ENCODE measurements at regions not wholly inside any gene's neighbourhood (a gene's known extent, or its start where the extent isn't known, plus 50 kb on each side); places are given as distances from the start of the nearest gene placed in this dataset.

- DNase-seq: peak; percentile 10
Observed at GRCh38 chr4:100841911-100842310, 324.1 kb upstream of the EMCN start.

GRCh38 chr4:100839712-100840111, 321.9 kb upstream of the EMCN start:
- DNase-seq: no peak

GRCh38 chr4:100838286-100838685, 320.5 kb upstream of the EMCN start:
- DNase-seq: no peak

- no peak for DNase-seq
Observed at GRCh38 chr4:100836929-100837328, 319.1 kb upstream of the EMCN start.

GRCh38 chr4:100834616-100835015, 316.8 kb upstream of the EMCN start:
- no peak for DNase-seq

GRCh38 chr4:100833906-100834305, 316.1 kb upstream of the EMCN start:
- DNase-seq: no peak

- peak; percentile 14 for DNase-seq
Observed at GRCh38 chr4:100828986-100829685, 311.3 kb upstream of the EMCN start.

GRCh38 chr4:100828364-100828763, 310.5 kb upstream of the EMCN start:
- DNase-seq: no peak

GRCh38 chr4:100827756-100828155, 309.9 kb upstream of the EMCN start:
- no peak for DNase-seq

GRCh38 chr4:100826808-100827548, 309.2 kb upstream of the EMCN start:
- no peak for DNase-seq

- DNase-seq: no peak
Observed at GRCh38 chr4:100826067-100826466, 308.2 kb upstream of the EMCN start.

- no peak for DNase-seq
Observed at GRCh38 chr4:100823993-100824323, 306.1 kb upstream of the EMCN start.

GRCh38 chr4:100823066-100823992, 305.5 kb upstream of the EMCN start:
- DNase-seq: peak; percentile 52

GRCh38 chr4:100820249-100820648, 302.4 kb upstream of the EMCN start:
- no peak for DNase-seq

GRCh38 chr4:100819505-100819904, 301.7 kb upstream of the EMCN start:
- no peak for DNase-seq

- DNase-seq: no peak
Observed at GRCh38 chr4:100816436-100817045, 298.7 kb upstream of the EMCN start.

GRCh38 chr4:100811046-100811445, 293.2 kb upstream of the EMCN start:
- no peak for DNase-seq

- DNase-seq: no peak
Observed at GRCh38 chr4:100809506-100809905, 291.7 kb upstream of the EMCN start.

- no peak for DNase-seq
Observed at GRCh38 chr4:100806988-100807387, 289.2 kb upstream of the EMCN start.

- DNase-seq: no peak
Observed at GRCh38 chr4:100805538-100805937, 287.7 kb upstream of the EMCN start.

- no peak for DNase-seq
Observed at GRCh38 chr4:100804576-100805360, 286.9 kb upstream of the EMCN start.

GRCh38 chr4:100803751-100804150, 285.9 kb upstream of the EMCN start:
- no peak for DNase-seq

Data from fibroblast of skin of abdomen (primary cell).